ENCODE measurements at regions not wholly inside any gene's neighbourhood (a gene's known extent, or its start where the extent isn't known, plus 50 kb on each side); places are given as distances from the start of the nearest gene placed in this dataset.

- H3K4me3 Mint-ChIP-seq: no peak overlapping the region
- H2BK20ac ChIP-seq (ENCODE audit: low read depth, low read length, poor library complexity, severe bottlenecking): no peak overlapping the region
Measured at GRCh38 chr5:31137676-31138075, 55.8 kb upstream of the CDH6 start.

More at GRCh38 chr5:31137676-31138075, 55.8 kb upstream of the CDH6 start:
- Histone ChIP-seq H3K9me3 (ENCODE audit: control insufficient read depth, low read depth, low read length) (no peaks in the 10 kb centered on the region), H2AK5ac (ENCODE audit: insufficient read length, low read length) (no peak overlapping the region), H3K56ac (ENCODE audit: insufficient read length, low read depth, low read length) (no peak overlapping the region), H3K18ac (ENCODE audit: insufficient read length, low read depth, low read length) (no peak overlapping the region), H2BK5ac (ENCODE audit: insufficient read length, low read length) (no peak overlapping the region), H3K79me2 (ENCODE audit: insufficient read depth, low read length) (no peaks in the 10 kb centered on the region), H3K27me3 (ENCODE audit: insufficient read depth, low read length) (no peaks in the 10 kb centered on the region), H3T11ph (ENCODE audit: low read length) (no peak overlapping the region), H4K5ac (ENCODE audit: insufficient read length, low read depth, low read length) (no peak overlapping the region), H2BK120ac (ENCODE audit: low read depth, low read length, poor library complexity, severe bottlenecking) (no peak overlapping the region), H4K8ac (replicated peaks; ENCODE audit: insufficient read length, low read depth, low read length) (no peak overlapping the region), H3K9ac (ENCODE audit: extremely low read depth, insufficient read length, low read length) (no peak overlapping the region), H3K14ac (ENCODE audit: insufficient read depth, low read length) (no peak overlapping the region), H2BK12ac (ENCODE audit: insufficient read length, low read depth, low read length) (no peak overlapping the region), H3K23ac (ENCODE audit: insufficient read length, low read depth, low read length) (no peak overlapping the region), H3K4me2 (ENCODE audit: insufficient read depth, insufficient read length, low read length) (no peak overlapping the region), H2BK15ac (ENCODE audit: low read depth, low read length) (no peak overlapping the region), H2AFZ (ENCODE audit: low read length) (no peak overlapping the region), H3K79me1 (ENCODE audit: insufficient read depth, low read depth, low read length, poor library complexity, severe bottlenecking) (no peaks in the 10 kb centered on the region), H3K23me2 (ENCODE audit: insufficient read length, low read depth, low read length, poor library complexity, severe bottlenecking) (no peaks in the 10 kb centered on the region), H4K20me1 (ENCODE audit: control insufficient read depth, insufficient read depth, insufficient read length) (no peaks in the 10 kb centered on the region), H3K4me1 (ENCODE audit: insufficient read depth, low read length) (no peaks in the 10 kb centered on the region), H4K91ac (ENCODE audit: insufficient read length, low read depth, low read length) (no peak overlapping the region), H3K27ac (ENCODE audit: insufficient read length, low read depth, low read length) (no peak overlapping the region), H3K4ac (ENCODE audit: low read depth, low read length) (no peak overlapping the region)
- TF ChIP-seq CTCF (conservative IDR thresholded peaks at IDR 0.05): no peak
- H3K36me3 Mint-ChIP-seq (ENCODE audit: insufficient read depth in 1 of 3, low read depth in 3 of 3): peaks cover 0 to 3% (median 0%) of the 10 kb centered on the region in 3 experiments; a peak in 2 of 7 replicates
- no peak for DNase-seq
- H3K27me3 Mint-ChIP-seq (ENCODE audit: low read depth): no peaks in the 10 kb centered on the region
- H3K27ac Mint-ChIP-seq: no peak overlapping the region
- no CpG with 5 or more reads among the region's 2 CpGs for WGBS (ENCODE audit: extremely low coverage, insufficient read length, low lambda C conversion rate)
- H3K9me3 Mint-ChIP-seq: peaks cover 0 to 7% of the 10 kb centered on the region in 2 experiments; a peak in 2 of 5 replicates
- peaks cover 0 to 4% of the 10 kb centered on the region in 2 experiments; a peak in 2 of 4 replicates for H3K4me1 Mint-ChIP-seq

Measured in H9 (cell line).